AG04449 (cell line): ENCODE measurements at regions not wholly inside any gene's neighbourhood (a gene's known extent, or its start where the extent isn't known, plus 50 kb on each side); places are given as distances from the start of the nearest gene placed in this dataset.
"Not testable (repeated sequence)": the region's sequence is repeated elsewhere in the genome, so short reads cannot be mapped to it uniquely, and the experiment has no call there.

Experiments
- CTCF ChIA-PET: fragments of 350-600 bp; formaldehyde crosslinking; extraction: SDS; loops from one replicate; lab custom pipeline; 2021; ENCODE audit warnings: antibody characterized with exemption; lab: Yijun Ruan, JAX
- POLR2A ChIA-PET: fragments of 400-600, 350-600 bp; formaldehyde crosslinking; extraction: SDS; loops from one replicate; lab custom pipeline; 2020; ENCODE audit warnings: antibody characterized with exemption, inconsistent platforms; lab: Yijun Ruan, JAX
- DNase-seq: peaks from one replicate; pipeline ENCODE4 v3.0.0-alpha.2; 2010; ENCODE audit warnings: low read depth, low spot score
- H3K4me3 ChIP-seq: 2 replicates; pipeline ENCODE4 v1.5.1; 2011; ENCODE audit warnings: low read depth, mild to moderate bottlenecking, control low read depth, low read length
- CTCF ChIP-seq: IDR thresholded peaks from one replicate; pipeline ENCODE4 v1.5.1; 2011; ENCODE audit warnings: mild to moderate bottlenecking, moderate library complexity, low read length, control low read depth, inconsistent platforms; ENCODE audit not compliant: insufficient read depth; ENCODE audit errors: missing control alignments

GRCh38 chr6:151689499-151690201 lies 117.8 kb upstream of the ESR1 start:
- POLR2A ChIA-PET: no interaction called here

GRCh38 chr6:151690303-151690702 lies 117.2 kb upstream of the ESR1 start:
- H3K4me3 ChIP-seq: no peak overlapping the region
- TF ChIP-seq CTCF: no peak
- POLR2A ChIA-PET: no interaction called here
- no peak for DNase-seq
- CTCF ChIA-PET: interaction anchor here (1.0 kb wide), 2 partner anchors 13 to 640 kb away, joined by 3 read pairs; no protein-coding TSS in a partner anchor

More at GRCh38 chr6:151689499-151690201, 117.8 kb upstream of the ESR1 start:
- CTCF ChIA-PET: interaction anchor here (1.0 kb wide), 1 partner anchor 12 kb away, joined by 3 read pairs; no protein-coding TSS in a partner anchor
- H3K4me3 ChIP-seq: no peak overlapping the region
- TF ChIP-seq CTCF: no peak
- no peak for DNase-seq

GRCh38 chr6:151690768-151691562 lies 116.5 kb upstream of the ESR1 start:
- POLR2A ChIA-PET: no interaction called here
- no peak overlapping the region for H3K4me3 ChIP-seq
- CTCF ChIA-PET: interaction anchor here (0.8 to 1.0 kb wide), 2 partner anchors 74 to 639 kb away, joined by 3 read pairs; no protein-coding TSS in a partner anchor
- no peak for DNase-seq
- no peak for TF ChIP-seq CTCF

- no peak for TF ChIP-seq CTCF
- H3K4me3 ChIP-seq: no peak overlapping the region
- ChIA-PET CTCF (no interaction called here), POLR2A (no interaction called here)
- no peak for DNase-seq
Measured at GRCh38 chr6:151692216-151692615, 115.3 kb upstream of the ESR1 start.

GRCh38 chr6:151693366-151693765 lies 114.1 kb upstream of the ESR1 start:
- H3K4me3 ChIP-seq: no peak overlapping the region
- TF ChIP-seq CTCF: no peak
- POLR2A ChIA-PET: no interaction called here
- CTCF ChIA-PET: interaction anchor here (1.0 kb wide), 1 partner anchor 574 kb away, joined by 3 read pairs; no protein-coding TSS in a partner anchor
- DNase-seq: no peak

GRCh38 chr6:151695156-151695555 lies 112.3 kb upstream of the ESR1 start:
- POLR2A ChIA-PET: interaction anchor here (0.5 kb wide), 1 partner anchor 882 kb away, joined by 3 read pairs; no protein-coding TSS in a partner anchor
- CTCF ChIA-PET: interaction anchor here (1.1 kb wide), 1 partner anchor 70 kb away, joined by 3 read pairs; no protein-coding TSS in a partner anchor
- DNase-seq: no peak
- TF ChIP-seq CTCF: no peak
- no peak overlapping the region for H3K4me3 ChIP-seq

GRCh38 chr6:151696302-151696701 lies 111.2 kb upstream of the ESR1 start:
- DNase-seq, CTCF ChIA-PET, H3K4me3 ChIP-seq, POLR2A ChIA-PET: not testable (repeated sequence)
